HL-60 (cell line): ENCODE measurements at regions not wholly inside any gene's neighbourhood (a gene's known extent, or its start where the extent isn't known, plus 50 kb on each side); places are given as distances from the start of the nearest gene placed in this dataset.

Experiments used
- DNase-seq, 2 experiments: peaks; one replicate each; pipeline ENCODE4 v3.0.0-alpha.2; 2010 to 2020; ENCODE audit warnings: low read depth in 1 of 2, low spot score in 1 of 2
- H3K27ac ChIP-seq: fragments of 250-450 bp; sonication (Bioruptor Pico); replicated peaks from 2 replicates; pipeline ENCODE4 v1.5.1; 2020; ENCODE audit warnings: mild to moderate bottlenecking, moderate library complexity
- H3K27me3 ChIP-seq: fragments of 250-450 bp; sonication (Bioruptor Pico); 2 replicates; pipeline ENCODE4 v1.5.1; 2021; ENCODE audit warnings: mild to moderate bottlenecking, moderate library complexity; ENCODE audit not compliant: insufficient read depth, poor library complexity, severe bottlenecking
- H3K4me3 ChIP-seq: replicated peaks from 2 replicates; pipeline ENCODE4 v1.5.1; 2011; ENCODE audit warnings: mild to moderate bottlenecking, control low read depth, low read length; ENCODE audit not compliant: insufficient read depth
- CTCF ChIP-seq: IDR thresholded peaks from one replicate; pipeline ENCODE4 v1.5.1; 2011; ENCODE audit warnings: low read length, control low read depth, inconsistent platforms; ENCODE audit not compliant: insufficient read depth
- GABPA ChIP-seq: IDR thresholded peaks from 2 replicates; pipeline ENCODE4 v1.6.1; 2012; ENCODE audit warnings: low read depth
- POLR2AphosphoS5 ChIP-seq: IDR thresholded peaks from 2 replicates; pipeline ENCODE4 v1.6.1; 2012; ENCODE audit warnings: low read depth
- REST ChIP-seq: IDR thresholded peaks from 2 replicates; pipeline ENCODE4 v1.6.1; 2012; ENCODE audit warnings: low read depth; ENCODE audit not compliant: insufficient replicate concordance
- SPI1 ChIP-seq: IDR thresholded peaks from 2 replicates; pipeline ENCODE4 v1.6.1; 2012; ENCODE audit warnings: low read depth, mild to moderate bottlenecking, borderline replicate concordance

GRCh38 chr9:28799876-28800275, 1226.6 kb upstream of the C9orf72 start:
- no peak for TF ChIP-seq GABPA
- TF ChIP-seq SPI1: no peak
- no peak for TF ChIP-seq REST
- TF ChIP-seq POLR2AphosphoS5: no peak
- no peak for TF ChIP-seq CTCF
- no peak for DNase-seq
- Histone ChIP-seq H3K4me3 (no peak overlapping the region), H3K27ac (no peak overlapping the region), H3K27me3 (no peaks in the 10 kb centered on the region)

- no peaks in the 10 kb centered on the region for H3K27me3 ChIP-seq
- TF ChIP-seq POLR2AphosphoS5: no peak
- no peak overlapping the region for H3K27ac ChIP-seq
- DNase-seq: no peak
- H3K4me3 ChIP-seq: no peak overlapping the region
Observed at GRCh38 chr9:28801144-28801799, 1228.0 kb upstream of the C9orf72 start.

- Histone ChIP-seq H3K27ac (no peak overlapping the region), H3K27me3 (no peaks in the 10 kb centered on the region), H3K4me3 (no peak overlapping the region)
- no peak for DNase-seq
- TF ChIP-seq REST (no peak), GABPA (no peak), POLR2AphosphoS5 (no peak), CTCF (no peak), SPI1 (no peak)
Observed at GRCh38 chr9:28805197-28805596, 1231.9 kb upstream of the C9orf72 start.

GRCh38 chr9:28808042-28808441, 1234.8 kb upstream of the C9orf72 start:
- Histone ChIP-seq H3K27ac (no peak overlapping the region), H3K27me3 (no peaks in the 10 kb centered on the region), H3K4me3 (no peak overlapping the region)
- TF ChIP-seq POLR2AphosphoS5 (no peak), REST (no peak), SPI1 (no peak), CTCF (no peak), GABPA (no peak)
- no peak for DNase-seq
